ENCODE measurements at regions not wholly inside any gene's neighbourhood (a gene's known extent, or its start where the extent isn't known, plus 50 kb on each side); places are given as distances from the start of the nearest gene placed in this dataset.
A peak's percentile ranks its signal among the peaks of the same experiment; 100 is the strongest.

DNA sequence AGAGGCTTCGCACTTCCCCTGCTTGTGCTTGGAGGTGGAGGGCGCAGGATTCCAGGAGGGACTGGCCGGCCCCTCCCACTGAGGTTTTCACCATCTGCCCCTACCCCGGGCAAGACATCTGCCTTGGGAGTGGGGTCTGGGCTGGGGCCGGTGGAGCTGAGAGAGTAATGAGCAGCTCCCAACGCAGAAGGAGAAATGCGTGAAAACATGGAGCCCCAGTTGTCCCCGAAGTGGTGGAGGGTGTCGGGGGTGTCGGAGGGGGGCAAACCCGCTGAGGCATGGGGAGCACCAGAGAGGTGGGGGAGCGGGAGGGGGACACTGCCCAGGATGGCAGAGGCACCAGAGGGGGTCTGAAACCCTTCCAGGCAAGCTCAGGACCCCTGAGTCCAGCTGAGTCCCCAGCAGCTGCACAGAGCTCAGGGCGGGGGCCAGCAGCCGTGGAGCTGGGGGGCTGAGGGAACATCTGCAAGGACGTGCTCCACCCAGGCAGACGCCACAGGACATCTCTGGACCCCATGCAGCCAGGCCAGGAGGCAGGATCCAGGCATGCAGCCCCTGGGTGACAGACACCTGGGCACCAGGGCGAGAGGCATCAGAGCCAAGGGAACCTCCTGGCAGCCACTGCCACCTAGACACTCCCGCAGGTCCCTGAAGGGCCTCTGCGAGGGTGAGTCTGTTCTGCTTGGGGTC lies 110.6 kb downstream of the SIK1 start:
- DNase-seq, result no peak

DNA sequence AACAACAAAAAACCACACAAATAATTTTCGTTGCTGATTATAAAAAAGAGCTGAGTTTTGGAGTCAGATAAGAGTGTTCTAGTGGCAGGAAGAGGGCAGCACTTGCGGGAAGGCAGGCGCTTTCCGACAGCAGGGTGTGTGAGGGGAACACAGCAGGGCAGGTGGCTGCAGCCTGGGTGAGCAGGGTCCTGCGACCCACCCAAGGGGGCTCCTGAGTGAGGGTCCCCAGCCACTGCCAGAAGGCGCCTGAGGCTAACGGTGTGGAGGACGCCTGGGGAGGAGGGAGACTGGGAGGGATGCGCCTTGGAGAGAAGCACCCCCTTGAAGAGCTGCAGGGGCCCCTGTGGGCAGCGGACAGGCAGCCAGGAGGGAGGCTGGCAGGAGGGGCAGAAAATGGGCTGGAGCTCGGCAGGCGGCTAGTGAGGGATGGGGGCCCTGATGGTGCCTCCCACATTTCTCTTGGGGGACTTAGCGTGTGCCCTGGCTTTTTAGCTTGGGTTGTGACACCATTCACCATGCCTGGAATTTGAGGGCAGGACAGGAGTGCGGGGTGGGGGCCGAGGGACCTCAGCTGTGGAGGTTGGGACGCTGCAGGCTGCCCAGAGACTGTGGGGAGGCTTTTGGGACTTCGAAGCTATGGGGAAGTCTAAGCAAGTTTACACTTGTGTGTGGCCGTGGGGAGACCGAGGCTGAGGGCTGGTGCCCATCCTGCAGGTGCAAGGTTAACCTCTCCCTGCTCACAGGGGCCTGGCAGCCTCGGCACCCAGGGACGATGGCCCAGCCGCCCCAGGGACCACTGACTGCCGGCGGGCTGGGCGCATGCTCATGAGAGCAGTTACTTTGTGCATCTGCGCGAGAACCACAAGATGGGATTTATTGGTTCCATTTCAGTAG lies 111.4 kb downstream of the SIK1 start:
- no peak for DNase-seq

DNA sequence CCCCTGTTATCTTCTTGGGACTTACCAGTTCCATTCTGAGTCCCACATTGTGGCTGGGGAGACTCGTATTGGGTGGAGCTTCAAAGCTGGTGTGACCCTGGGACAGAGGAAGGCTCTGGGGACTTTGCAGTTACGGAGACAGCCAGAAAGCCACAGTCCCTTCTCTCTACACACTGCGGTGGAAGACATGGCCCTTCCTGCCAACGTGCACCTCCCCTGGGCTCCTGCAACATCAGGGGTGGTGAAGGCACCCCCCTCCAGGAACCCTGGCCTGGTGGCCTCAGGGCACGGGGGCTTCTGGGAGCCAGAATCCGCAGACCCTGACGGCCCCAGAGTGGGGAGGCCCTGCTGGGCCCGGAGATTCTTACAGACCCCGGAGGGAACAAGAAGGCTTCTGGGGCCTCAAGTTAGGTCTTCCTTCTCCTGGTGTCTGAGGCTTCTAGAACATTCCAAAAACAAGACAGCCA lies 113.0 kb downstream of the SIK1 start:
- DNase-seq, result no peak

DNA sequence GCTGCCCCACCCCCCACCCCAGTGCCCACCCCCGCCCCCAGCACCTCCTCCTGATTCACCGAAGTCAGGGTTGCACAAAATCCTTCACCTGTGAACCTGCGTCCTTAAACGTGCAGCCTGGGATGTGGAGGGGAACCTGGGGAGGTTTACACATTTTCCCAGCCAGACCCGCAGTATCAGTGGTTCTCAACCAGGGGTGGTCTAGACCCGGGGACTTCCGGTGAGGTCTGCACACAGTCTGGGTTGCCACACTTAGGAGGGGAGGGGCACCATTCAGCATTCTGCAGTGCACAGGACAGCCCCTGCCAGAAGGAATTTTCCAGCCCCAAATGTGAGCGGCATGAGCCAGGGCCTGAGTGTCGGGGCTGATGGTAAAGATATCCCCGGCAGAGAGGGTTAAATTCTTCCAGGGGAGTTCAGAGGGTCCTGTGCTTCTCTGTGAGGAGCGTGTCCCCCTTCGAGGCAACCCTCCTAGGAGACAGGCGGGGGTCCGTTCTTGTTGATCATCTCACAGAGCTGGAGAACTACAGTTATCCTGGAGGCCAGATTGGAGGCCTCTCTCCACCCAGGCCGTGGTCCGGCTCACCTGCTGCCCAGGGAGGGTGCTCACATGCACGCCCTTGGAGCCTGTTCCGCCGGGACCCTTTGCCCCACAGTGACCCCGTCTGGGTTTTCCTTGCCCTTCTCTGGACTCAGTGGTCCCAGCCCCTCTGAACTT lies 113.6 kb downstream of the SIK1 start:
- DNase-seq, result no peak

DNA sequence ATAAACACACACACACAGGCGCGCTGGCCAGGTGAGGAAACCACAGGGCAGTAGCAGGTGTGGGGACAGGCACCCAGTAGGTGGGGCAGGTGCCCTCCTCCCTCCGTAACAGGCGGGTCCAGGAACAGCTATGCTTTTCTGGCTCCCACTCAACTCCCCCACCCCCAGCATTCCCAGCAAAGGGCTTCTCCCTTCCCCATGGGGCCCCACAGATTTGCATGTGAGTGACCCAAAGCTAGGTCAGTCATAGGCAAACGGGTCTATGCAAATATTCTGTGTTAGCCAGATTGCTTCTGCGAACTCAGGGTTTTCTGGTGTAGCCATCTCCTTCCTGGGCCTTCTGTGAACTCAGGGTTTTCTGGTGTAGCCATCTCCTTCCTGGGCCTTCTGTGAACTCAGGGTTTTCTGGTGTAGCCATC lies 114.2 kb downstream of the SIK1 start:
- no peak for DNase-seq

DNA sequence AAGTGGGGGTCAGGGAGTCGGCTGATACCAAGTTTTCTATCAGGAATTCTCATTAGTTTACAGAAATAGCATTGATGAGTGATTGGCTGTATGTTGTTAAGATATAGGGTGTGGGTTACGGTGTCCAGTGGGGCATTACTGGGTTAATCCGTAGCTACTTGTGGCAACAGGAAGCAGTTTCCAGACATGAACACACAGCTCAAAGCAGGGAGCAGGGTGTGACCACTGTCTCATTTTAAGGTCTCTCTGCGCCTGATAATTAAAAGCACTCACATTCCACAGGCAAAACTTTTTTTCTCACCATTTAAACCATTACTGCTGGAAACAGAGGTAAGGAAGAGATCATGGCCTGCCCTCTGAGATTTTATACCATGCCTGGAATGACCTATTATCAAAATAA lies 114.9 kb downstream of the SIK1 start:
- no peak for DNase-seq

DNA sequence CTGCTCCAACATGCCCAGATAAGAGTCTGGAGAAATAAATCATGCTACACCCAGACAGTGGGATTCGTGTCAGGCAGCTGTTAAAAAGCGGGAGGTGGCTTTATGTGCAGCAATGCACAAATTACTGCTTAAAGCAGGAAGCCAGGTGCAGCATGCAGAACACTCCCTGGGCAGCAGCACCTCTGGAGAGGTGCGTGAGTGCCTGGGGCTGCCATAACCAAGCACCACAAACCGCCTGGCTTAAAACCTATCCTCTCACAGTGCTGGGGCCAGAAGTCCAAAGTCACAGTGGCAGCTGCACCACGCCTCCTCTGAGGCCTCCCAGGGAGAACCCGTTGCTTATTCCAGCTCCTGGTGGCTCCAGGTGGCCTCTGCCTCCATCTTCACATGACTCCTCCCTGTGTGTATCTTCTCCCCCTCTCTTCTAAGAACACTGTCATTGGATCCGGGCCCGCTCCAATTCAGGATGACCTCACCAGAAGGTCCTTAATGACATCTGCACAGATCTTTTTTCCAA lies 115.6 kb downstream of the SIK1 start:
- DNase-seq, result no peak

DNA sequence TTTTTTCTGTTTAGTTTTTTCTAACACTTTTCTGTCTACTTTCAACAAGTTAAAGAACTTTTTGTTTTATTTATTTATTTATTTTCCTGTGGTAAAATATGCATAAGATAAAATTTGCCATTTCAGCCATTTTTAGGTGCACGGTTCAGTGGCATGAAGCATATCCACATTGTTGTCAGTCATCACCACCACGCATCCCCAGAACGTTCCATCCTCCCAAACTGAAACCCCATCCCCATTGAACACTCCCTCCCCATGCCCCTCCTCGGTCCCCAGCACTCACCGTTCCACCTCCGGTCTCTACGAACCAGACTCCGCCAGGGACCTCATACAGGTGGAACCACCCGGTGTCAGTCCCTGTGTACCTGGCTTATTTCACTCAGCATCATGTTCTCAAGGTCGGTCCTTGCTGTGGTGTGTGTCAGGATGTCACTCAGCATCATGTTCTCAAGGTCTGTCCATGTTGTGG lies 118.1 kb downstream of the SIK1 start:
- DNase-seq, result no peak

DNA sequence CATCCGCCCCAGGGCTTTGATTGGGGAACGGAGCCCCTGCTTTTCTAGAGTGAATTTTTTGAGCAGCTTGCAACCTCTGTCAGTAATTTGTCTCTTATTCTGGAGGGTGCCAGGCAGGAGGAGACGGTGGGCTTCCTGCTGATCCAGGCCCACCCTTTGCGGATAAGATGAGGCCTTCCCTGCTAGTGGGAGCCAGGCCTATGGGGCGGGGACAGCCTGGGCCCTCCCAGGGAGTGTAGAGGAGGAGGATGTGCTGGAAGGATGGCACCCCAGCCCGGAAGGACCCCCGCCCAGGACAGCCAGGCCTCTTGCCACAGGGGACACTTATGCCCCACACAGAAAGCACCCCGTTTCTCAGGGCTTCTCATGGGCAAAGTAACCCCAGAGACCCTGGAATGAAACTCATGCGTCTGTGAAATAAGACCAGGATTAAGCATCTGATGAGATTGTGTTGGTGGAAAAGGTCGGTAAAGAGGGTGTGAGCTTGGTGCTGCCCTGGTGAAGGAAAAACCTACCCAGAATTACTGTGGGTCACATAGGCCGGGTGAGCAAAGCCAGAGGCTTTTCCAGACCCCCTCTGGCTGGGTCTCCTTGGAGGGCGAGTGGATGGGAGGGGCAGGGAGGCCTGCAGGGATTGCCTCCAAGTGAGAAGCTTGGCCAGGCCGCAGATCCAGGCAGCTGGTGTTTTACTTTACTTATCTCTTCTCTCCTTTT lies 118.7 kb downstream of the SIK1 start:
- DNase-seq, result no peak

DNA sequence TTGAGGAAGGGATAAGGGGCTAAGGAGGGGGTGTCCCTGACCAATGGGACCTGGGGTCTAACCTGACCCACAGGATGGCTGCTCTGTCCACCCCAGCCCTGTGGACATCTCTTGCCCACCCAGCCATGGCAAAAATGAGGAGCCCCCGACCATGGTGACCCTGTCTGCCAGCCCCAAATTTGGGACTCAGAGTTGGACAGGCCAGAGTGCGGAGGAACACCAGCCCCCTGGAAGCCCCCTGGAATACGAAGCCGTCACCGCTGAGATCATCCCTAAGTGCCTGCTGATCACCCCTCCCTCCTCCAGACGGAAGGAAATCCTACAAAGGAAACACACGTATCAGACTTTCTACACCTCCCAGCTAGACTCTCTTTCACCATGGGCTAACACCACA lies 119.3 kb downstream of the SIK1 start:
- DNase-seq, result no peak

DNA sequence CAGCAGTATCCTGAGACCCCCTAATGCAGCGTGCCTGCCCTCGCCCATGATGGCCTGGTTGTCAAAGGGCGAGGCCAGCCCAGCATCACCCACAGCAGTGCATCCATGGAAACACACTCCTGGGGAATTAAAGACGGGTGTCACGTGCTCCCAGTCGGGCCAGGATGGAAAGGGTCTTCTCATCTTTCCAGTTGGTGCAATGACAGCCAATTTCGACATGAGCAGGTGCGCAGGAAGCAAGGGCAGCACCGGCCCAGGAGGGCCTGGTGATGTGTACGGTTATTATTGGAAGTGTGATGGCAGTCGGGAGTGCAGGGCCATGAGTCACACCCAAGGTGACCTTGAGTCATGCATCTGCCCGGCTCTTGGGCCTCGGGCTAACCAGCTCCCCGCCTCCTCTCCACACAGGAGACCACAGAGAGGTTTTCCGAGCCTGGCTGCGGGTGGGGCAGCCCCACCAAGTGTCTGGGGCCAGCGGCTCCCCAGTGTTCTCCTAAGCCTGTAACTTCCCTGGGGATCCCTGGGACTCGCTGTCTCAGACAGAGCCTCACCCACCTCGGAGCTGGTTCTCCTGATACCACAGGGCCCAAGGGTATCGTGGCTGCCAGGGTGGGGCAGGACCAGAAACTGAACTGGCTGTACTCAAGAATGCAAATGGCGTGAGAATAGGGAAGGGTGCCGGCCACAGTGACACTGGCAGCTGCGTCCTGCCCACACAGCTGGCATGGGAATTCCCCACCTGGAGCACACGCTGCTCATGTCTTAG lies 119.8 kb downstream of the SIK1 start:
- peak; percentile 70 for DNase-seq

DNA sequence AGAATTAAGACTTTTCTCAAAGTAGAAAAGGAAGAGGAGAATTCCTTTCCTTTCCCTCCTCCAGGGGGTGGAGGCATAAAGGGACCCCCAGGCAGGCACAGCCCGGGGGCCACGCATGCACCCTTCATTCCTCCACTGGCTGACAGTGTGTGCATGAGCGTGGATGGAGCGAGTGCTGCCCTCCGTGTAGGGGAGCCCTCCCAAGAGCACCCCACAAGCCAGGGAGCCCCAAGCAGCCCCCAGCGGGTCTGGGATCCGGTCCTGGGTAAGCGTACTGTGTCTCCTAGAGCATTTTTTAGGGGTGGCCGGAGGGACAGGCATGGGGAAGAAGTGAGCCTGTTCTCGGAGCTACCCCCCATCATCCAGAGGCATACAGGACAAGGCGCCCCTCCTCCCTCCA lies 120.5 kb downstream of the SIK1 start:
- no peak for DNase-seq

DNA sequence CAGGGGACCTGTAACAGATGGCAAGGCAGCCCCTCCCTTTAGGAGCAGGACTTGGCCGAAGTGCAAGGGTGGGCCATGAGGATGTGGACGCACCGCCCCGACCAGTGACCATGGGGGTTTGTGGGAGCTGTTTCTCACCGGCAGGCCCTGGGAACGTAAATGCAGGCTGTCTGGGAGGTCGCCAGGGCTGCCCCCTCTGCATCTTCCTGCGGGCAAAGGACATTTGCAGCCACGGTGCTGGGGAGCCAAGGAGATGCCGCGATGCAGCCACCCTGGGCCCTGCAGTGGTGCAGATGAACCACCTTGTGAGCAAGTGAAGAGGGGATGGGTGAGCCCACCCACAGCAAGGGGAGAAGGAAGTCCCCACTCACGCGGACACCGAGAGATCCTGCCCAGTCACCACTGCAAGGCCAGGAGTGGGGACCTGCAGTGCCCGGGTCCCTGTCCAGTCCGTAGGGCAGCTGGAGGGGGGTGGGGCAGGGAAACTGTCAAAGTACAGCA lies 121.1 kb downstream of the SIK1 start:
- DNase-seq, result no peak

DNA sequence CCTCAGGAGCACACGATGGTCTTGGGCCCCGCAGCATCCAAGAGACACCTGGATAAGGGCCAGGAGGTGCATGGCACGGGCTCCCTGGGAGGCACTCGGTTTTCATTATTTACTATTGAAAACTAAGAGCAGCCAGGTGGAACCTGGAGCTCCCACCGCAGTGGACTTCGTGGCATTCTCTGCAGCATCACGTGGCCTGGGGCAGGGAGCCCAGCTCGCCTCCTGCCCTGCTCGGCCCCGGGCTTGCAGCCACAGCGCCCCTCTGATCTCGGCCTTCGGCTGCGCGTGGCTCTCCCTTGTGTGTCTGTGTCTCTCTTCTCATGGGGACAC lies 121.6 kb downstream of the SIK1 start:
- no peak for DNase-seq

DNA sequence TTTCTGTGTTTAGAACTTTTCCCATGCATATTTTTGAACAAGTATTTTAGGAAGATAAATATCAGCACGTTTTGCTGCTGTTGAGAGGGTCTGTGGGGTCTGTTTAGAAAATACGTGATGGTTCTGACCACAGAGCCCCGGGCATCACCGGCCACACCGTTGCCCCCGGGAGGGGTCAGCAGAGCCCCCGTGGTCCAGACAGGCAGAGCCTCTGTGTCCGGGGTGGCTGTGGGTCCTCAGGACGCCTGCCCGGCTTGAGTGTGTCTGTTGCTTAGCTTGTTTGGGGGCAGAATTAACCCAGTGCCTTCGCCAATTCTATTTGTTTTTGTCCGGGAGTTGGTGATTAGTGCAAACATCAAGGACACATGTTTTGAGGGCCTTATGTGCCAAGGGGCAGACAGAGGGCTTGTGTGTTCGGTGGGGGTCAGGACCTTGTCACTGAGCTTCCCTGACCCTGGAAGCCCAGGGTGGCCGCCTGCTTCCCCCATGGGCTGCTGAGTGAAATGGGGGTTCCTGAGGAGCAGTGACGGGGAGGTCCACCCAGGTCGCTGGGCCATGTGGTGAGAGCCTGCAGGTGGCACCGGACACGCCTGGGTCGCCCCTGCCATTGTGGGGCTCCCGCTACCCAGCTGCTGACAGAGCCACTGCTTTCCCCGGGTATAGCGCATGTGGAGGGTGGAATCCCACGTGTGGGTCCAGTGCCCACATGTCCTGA lies 122.2 kb downstream of the SIK1 start:
- no peak for DNase-seq

DNA sequence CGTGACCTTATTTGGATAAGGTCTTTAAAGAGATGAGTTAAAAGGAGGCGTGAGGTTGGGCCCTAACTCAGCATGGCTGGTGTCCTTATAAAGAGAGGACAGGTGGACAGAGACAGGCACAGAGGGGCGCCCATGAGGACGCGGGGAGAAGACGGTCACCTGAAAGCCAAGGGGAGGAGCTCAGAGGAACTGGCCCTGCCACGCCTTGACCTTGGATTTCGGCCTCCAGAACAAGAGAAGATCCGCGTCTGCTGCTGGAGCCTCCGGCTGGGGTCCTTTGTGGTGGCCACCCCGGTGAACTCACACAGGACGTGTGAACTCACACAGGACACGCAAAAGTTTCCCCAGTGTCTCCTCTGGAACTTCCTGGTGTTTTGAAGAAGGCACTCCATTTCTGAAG lies 122.7 kb downstream of the SIK1 start:
- no peak for DNase-seq

DNA sequence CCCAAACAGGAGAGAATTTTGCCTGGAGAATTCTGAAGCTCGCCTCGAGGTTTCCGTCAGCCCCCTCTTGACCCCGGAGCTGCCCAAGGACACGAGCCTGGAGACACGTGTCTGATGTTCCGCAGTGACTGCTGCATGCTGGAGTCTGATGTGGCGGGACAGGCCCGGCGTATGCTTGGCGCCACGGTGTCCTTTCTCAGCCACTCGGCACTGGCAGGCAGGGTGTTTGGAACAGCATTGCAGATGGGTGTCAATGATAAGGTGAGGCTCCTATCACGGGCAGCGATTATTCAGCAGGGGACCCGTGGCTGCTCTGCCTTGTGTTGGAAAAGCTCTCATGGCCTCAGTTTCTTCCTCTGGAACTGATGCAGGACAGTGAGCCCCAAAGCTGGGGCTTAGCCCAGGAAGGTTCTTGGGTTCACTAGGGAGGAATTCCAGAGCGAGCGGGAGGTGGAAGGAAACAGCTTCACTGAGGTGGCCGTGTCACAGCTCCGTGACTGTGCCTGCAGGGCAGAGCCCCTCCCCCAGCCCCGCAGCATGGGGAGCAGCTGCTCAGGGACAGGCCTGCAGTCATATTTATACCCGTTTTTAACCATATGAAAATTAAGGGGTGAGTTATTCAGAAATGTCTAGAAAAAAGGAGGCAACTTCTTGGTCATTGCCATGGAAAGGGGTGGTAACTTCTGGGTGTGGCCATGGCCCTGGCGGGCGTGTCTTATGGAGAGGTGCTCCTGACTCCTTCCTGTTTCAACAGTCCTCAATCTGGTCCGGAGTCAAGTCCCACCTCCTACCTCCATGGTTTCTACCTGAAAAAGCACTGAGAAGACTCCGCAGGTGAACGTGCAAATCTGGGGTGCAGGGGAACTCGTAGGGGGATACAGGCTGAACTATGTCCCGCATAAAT lies 123.4 kb downstream of the SIK1 start:
- DNase-seq, result no peak

DNA sequence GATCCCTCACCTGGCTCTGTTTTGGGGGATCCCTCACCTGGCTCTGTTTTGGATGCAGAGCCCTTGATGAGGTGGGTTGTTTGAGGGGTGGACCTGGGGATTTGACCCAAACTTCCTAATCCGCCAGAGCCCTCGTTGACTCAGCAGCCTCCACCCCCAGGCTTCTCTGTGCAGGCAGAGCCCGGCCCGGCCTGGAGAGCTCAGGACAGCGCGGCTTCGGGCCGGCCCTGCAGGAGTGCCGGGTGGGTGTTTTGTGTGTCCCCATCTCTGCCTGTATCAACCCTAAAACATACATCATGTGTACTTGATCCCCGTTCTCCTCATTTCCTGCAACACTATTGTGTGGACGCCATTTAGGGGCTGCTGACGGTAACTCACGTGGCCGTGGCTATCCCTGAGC lies 124.2 kb downstream of the SIK1 start:
- no peak for DNase-seq

DNA sequence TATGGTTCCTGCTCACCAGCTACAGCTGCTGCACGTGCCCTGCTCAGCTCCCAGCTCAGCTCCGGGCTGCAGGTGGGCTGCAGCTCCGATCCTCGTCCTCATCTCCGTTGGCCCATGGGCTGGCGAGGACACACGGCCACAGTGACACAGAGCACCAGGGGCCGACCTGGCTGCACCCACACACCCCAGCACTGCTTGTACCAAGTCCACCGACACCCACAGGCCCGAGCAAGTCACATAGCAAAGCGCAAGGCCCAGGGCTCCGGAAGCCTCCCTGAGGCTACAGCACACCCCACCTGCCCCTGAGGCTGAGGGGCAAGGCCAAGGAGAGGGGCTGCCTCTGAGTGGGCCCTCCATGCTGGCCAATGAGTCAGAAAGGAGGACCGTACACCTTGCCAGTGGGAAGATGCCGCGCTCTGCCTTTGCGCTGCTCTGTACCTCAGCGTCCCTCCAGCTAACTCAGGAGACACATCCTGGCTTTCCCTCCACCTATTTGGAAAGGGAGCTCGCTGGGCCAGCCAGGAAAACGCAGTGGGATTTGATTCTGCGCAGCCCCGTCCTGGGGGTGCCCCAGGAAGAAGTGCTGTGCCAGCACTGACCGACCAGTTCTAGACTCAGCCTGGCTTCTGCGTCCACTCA lies 124.8 kb downstream of the SIK1 start:
- no peak for DNase-seq

Data from NK-92 treated with Interleukin-12 subunit alpha and Interleukin-12 subunit beta, amount 100 ng/mL, for 24 hours (cell line).